HG03045 (cell line): ENCODE measurements at regions not wholly inside any gene's neighbourhood (a gene's known extent, or its start where the extent isn't known, plus 50 kb on each side); places are given as distances from the start of the nearest gene placed in this dataset.

Experiments used
- ATAC-seq: cut with Tn5 transposase; IDR thresholded peaks from one replicate; pipeline ENCODE4 v1.9.1; 2021; ENCODE audit warnings: mild to moderate bottlenecking, moderate library complexity; ENCODE audit not compliant: unreplicated experiment

- ATAC-seq = no peak
Measured at GRCh38 chr1:157194731-157195520, 56.7 kb upstream of the ETV3 start.

DNA sequence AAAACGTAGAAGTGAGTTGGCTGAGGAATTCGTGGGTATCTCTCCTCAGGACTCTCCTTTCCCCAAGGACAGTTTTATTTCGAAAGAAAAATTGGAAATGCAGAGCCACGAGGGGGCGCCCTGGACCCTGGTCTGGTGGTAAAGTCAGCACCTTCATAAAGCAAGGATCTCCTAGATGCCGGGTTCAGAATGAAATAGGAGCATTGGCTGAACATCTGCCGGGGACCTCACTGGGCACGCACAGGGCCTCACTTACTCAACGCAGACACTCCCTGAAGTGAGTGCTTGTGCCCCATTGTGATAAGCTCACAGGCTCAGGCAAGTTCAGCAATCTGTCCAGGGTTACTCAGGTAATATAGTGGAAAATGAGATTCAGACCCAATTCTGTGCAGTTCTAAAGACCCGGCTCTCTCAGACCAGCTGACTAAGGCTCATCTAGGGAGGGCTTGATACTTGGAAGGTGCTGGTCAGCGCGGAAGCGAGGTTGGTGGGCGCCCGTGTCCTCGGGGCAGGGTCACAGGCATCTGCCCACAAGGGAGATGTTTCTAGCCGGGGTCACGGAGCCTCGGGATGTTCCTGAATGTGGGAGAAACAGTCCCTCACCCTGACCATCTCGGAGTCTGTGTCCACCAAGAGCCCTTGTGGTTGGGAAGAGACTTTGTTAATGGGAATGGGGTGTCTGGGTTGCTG, 55.7 kb upstream of the ETV3 start:
- no peak for ATAC-seq

DNA sequence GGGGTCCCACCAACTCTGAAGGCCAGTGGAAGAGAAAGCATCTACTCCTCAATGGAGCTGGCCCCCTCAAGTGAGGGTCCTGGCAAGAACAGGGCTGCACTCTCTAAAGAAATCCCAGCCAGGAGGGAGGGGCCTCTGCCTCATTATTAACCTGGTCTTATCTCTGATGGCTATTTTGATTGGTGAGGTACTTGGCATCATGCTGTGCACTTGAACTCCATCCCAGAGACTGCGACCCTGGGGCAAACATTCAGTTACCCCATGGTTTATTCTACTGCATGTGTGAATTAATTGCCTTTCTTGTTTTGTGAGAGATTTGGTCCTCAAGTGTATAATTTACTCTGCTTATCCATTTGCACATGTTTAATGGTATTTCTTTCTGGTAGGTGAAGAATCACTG, 55.0 kb upstream of the ETV3 start:
- ATAC-seq = no peak

GRCh38 chr1:157189986-157190982, 52.1 kb upstream of the ETV3 start:
- no peak for ATAC-seq

DNA sequence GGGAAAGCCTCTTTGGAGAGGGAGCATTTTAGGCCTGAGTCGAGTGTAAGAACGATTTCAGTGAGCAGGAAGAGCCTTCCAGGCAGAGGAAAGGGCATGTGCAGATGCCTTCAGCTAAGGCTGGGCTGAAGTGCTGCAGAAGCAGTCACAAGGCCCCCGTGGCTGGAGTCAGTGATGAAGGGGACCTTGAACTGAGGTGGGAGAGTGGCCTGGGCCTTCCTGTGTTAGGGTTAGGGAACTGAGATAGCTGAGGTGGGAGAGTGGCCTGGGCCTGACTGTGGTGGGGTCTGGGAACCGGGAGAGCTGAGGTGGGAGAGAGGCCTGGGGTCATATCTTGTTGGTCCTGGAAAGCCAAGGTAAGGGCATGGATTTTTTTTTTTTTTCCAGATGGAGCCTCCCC, 50.9 kb upstream of the ETV3 start:
- no peak for ATAC-seq
